AG04449 (cell line): ENCODE measurements at regions not wholly inside any gene's neighbourhood (a gene's known extent, or its start where the extent isn't known, plus 50 kb on each side); places are given as distances from the start of the nearest gene placed in this dataset.

Experiments
- CTCF ChIA-PET: fragments of 350-600 bp; formaldehyde crosslinking; extraction: SDS; loops from one replicate; lab custom pipeline; 2021; ENCODE audit warnings: antibody characterized with exemption; lab: Yijun Ruan, JAX
- POLR2A ChIA-PET: fragments of 400-600, 350-600 bp; formaldehyde crosslinking; extraction: SDS; loops from one replicate; lab custom pipeline; 2020; ENCODE audit warnings: antibody characterized with exemption, inconsistent platforms; lab: Yijun Ruan, JAX
- DNase-seq: peaks from one replicate; pipeline ENCODE4 v3.0.0-alpha.2; 2010; ENCODE audit warnings: low read depth, low spot score
- H3K4me3 ChIP-seq: 2 replicates; pipeline ENCODE4 v1.5.1; 2011; ENCODE audit warnings: low read depth, mild to moderate bottlenecking, control low read depth, low read length
- TF ChIP-seq, protein P1 (sequence below): IDR thresholded peaks from one replicate; pipeline ENCODE4 v1.5.1; 2011; ENCODE audit warnings: mild to moderate bottlenecking, moderate library complexity, low read length, control low read depth, inconsistent platforms; ENCODE audit not compliant: insufficient read depth; ENCODE audit errors: missing control alignments

GRCh38 chr1:29496701-29497100, 260.4 kb downstream of the PTPRU start:
- ChIA-PET CTCF (interaction anchor here (1.5 kb wide), 1 partner anchor 884 kb away, joined by 3 read pairs; no protein-coding TSS in a partner anchor), POLR2A (no interaction called here)
- TF ChIP-seq, protein P1, sequence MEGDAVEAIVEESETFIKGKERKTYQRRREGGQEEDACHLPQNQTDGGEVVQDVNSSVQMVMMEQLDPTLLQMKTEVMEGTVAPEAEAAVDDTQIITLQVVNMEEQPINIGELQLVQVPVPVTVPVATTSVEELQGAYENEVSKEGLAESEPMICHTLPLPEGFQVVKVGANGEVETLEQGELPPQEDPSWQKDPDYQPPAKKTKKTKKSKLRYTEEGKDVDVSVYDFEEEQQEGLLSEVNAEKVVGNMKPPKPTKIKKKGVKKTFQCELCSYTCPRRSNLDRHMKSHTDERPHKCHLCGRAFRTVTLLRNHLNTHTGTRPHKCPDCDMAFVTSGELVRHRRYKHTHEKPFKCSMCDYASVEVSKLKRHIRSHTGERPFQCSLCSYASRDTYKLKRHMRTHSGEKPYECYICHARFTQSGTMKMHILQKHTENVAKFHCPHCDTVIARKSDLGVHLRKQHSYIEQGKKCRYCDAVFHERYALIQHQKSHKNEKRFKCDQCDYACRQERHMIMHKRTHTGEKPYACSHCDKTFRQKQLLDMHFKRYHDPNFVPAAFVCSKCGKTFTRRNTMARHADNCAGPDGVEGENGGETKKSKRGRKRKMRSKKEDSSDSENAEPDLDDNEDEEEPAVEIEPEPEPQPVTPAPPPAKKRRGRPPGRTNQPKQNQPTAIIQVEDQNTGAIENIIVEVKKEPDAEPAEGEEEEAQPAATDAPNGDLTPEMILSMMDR = no peak
- H3K4me3 ChIP-seq = no peak overlapping the region
- no peak for DNase-seq

- no peak for DNase-seq
- ChIA-PET CTCF (no interaction called here), POLR2A (no interaction called here)
- no peak overlapping the region for H3K4me3 ChIP-seq
- TF ChIP-seq, protein P1 = no peak
These were observed 254.0 kb downstream of the PTPRU start for GRCh38 chr1:29490204-29490934.

GRCh38 chr1:29489471-29489870, 253.1 kb downstream of the PTPRU start:
- TF ChIP-seq, protein P1 = no peak
- no peak for DNase-seq
- ChIA-PET POLR2A (no interaction called here), CTCF (no interaction called here)
- H3K4me3 ChIP-seq = no peak overlapping the region

DNA sequence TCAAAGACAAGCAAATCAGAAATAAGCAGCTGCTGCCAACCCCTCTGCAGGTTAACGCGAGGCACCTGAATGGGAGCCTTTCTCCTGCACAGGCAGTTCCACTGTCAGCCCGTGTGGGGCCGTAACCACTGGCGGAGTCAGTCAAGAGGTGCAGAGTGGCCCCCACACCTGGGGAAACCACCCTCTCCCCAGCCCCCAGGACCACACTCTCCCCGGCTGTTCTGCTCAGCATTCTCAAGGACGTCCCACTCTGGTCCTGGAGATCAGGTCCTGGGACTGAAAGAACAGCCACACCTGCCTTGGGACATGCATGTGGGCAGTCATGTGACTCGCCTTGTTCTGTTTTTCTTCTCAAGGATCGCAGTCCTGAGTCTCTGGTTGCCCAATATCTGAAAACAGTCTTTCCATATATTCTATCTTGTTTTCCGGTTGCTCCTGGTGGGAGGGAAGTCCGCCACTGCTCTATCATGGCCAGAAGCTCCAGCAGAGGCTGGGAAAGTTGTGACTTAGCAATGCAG, 252.5 kb downstream of the PTPRU start:
- CTCF ChIA-PET = interaction anchor here (0.6 kb wide), 1 partner anchor 288 kb away, joined by 3 read pairs; no protein-coding TSS in a partner anchor
- TF ChIP-seq, protein P1 = no peak
- H3K4me3 ChIP-seq = no peak overlapping the region
- POLR2A ChIA-PET = no interaction called here
- no peak for DNase-seq

DNA sequence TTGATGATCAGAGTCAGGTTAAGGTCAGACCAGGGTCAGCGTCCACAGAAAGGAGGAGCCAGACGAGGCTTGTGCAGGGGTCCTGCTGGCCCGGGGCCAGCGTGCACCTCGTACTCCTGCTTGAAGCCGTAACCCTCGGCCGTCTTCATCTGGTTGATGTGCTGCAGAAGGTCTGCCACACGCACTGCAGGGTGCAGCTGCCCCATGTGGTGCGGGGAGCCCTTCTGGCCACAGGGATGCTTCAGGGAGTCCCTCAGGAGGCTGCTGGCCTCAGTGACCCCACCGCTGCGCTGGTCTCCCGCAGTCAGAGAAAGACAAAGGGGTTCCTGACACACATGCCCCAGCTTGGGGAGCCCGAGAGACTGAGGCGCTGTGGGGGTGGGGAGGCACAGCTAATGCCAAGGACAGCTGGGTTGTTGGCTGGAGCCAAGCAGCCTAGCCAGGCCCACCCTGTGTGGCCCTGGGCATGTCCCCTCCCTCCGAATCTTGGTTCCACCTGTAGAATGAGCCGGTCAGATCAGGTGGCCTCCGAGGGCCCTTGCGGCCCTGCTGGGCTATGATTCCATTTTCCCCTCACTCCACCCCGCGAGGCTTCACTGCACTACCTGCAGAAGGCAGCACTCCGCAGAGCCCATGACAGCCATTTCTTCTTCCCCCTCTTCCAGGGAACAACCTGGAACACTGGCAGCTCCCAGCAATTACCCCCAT, 251.9 kb downstream of the PTPRU start:
- POLR2A ChIA-PET = no interaction called here
- DNase-seq = no peak
- CTCF ChIA-PET = no interaction called here

DNA sequence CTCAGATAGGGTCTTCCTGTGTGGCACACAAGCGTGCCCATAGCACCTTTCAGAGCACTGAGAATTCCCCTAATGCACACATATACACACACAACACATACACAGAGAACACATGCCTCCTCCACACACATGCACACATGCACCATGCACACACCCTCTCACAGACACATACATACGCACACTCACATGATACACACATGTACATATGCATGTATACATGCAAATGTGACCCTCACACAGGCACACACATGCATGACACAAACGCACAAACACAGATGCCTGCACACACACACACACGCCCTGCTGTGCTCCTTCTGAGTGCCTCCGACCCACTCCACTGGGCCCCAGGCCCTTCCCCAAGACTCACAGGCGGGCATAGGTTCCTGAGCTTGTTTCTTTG, 251.0 kb downstream of the PTPRU start:
- CTCF ChIA-PET = no interaction called here
- no peak for DNase-seq
- POLR2A ChIA-PET = no interaction called here
- TF ChIP-seq, protein P1 = no peak
- H3K4me3 ChIP-seq = no peak overlapping the region

More for the DNA sequence above, 251.9 kb downstream of the PTPRU start:
- no peak overlapping the region for H3K4me3 ChIP-seq
- TF ChIP-seq, protein P1 = no peak
